BJ (cell line): ENCODE measurements at regions not wholly inside any gene's neighbourhood (a gene's known extent, or its start where the extent isn't known, plus 50 kb on each side); places are given as distances from the start of the nearest gene placed in this dataset.

ENCODE experiments used
- CTCF ChIA-PET: fragments of 350-600 bp; formaldehyde crosslinking; extraction: SDS; loops from one replicate; lab custom pipeline; 2021; ENCODE audit warnings: antibody characterized with exemption, inconsistent platforms; lab: Yijun Ruan, JAX
- POLR2A ChIA-PET: fragments of 300-600 bp; sonication (Branson Sonifier 250); formaldehyde crosslinking; extraction: SDS; loops from one replicate; lab custom pipeline; 2021; ENCODE audit warnings: antibody characterized with exemption; lab: Charles Lee
- DNase-seq: peaks from one replicate; pipeline ENCODE4 v3.0.0-alpha.2; 2011; ENCODE audit warnings: low read depth
- H3K27me3 ChIP-seq: 2 replicates; pipeline ENCODE4 v1.6.0; 2011; ENCODE audit warnings: low read length; ENCODE audit not compliant: control insufficient read depth, insufficient read depth
- H3K36me3 ChIP-seq: 2 replicates; pipeline ENCODE4 v1.5.1; 2011; ENCODE audit warnings: low read length; ENCODE audit not compliant: control insufficient read depth, insufficient read depth
- H3K4me3 ChIP-seq: 2 replicates; pipeline ENCODE4 v1.5.1; 2011; ENCODE audit warnings: low read depth, mild to moderate bottlenecking, control low read depth, low read length
- TF ChIP-seq, protein P1 (sequence below): IDR thresholded peaks from 2 replicates; pipeline ENCODE4 v1.5.1; 2011; ENCODE audit warnings: low read depth, mild to moderate bottlenecking, control low read depth, inconsistent platforms, low read length, moderate library complexity; ENCODE audit not compliant: insufficient read depth

DNA sequence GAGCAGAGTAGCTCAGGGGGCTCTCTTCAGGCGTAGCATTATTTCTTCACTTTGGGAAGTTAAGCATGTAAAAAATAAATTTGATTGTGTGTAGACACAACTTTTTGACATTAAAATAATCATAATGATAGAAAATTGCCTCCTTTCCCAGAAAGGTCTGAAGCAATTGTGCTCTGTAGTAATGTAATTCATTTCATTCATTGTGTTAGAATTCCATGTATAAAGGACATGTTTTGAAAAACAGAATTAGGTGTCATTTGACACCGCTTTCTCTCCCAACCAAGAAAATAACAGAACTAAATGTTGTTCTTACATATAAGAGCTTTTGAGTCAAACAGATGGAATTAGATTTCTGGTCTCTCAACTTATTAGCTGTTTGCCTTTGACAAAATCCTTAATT is 1064.2 kb upstream of the FAM98A start:
- TF ChIP-seq, protein P1, sequence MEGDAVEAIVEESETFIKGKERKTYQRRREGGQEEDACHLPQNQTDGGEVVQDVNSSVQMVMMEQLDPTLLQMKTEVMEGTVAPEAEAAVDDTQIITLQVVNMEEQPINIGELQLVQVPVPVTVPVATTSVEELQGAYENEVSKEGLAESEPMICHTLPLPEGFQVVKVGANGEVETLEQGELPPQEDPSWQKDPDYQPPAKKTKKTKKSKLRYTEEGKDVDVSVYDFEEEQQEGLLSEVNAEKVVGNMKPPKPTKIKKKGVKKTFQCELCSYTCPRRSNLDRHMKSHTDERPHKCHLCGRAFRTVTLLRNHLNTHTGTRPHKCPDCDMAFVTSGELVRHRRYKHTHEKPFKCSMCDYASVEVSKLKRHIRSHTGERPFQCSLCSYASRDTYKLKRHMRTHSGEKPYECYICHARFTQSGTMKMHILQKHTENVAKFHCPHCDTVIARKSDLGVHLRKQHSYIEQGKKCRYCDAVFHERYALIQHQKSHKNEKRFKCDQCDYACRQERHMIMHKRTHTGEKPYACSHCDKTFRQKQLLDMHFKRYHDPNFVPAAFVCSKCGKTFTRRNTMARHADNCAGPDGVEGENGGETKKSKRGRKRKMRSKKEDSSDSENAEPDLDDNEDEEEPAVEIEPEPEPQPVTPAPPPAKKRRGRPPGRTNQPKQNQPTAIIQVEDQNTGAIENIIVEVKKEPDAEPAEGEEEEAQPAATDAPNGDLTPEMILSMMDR, result no peak
- DNase-seq, result no peak
- no peak overlapping the region for H3K4me3 ChIP-seq
- POLR2A ChIA-PET, result no interaction called here
- H3K36me3 ChIP-seq, result no peaks in the 10 kb centered on the region
- CTCF ChIA-PET, result no interaction called here
- H3K27me3 ChIP-seq, result no peaks in the 10 kb centered on the region

DNA sequence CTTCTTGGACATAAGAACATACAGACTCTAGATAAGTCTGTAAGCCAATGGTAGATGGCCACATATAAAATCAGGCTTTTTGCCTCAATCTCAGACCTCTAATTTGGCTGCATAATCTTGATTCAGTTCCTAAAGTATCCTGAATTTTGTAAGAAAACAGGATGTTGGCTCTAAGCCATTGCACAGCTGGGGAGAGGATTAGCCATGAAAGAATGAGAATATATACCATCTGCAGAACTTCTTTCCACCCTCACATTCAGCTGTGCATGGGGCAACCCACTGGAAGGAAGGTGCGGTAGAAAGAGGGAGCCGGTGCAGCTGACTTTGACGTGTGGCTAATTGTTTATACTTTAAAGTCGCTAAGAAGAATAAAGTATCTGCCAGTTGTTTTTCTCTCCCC is 1061.6 kb upstream of the FAM98A start:
- no peak for DNase-seq
- Histone ChIP-seq H3K27me3 (no peaks in the 10 kb centered on the region), H3K4me3 (no peak overlapping the region), H3K36me3 (no peaks in the 10 kb centered on the region)
- TF ChIP-seq, protein P1, result no peak
- ChIA-PET POLR2A (no interaction called here), CTCF (no interaction called here)

DNA sequence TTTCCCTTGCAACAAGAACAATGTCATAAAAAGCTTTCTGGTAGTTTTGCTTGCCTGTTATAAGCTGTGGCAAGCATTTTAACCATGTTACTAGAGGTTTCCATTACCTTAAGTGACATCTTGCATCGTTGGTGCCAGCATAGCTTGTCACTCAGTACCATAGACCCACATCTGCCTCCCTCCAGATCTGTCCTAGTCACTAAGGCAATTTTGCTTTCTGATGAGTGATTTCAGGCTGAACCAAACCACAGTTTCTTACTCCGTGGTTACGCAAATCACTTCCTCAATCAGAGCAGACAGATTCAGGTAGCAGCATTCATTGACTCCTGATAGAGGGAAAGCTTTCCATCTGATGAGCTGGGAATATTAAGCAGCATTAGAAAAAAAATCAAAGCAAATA is 1057.5 kb upstream of the FAM98A start:
- Histone ChIP-seq H3K36me3 (no peaks in the 10 kb centered on the region), H3K4me3 (no peak overlapping the region), H3K27me3 (no peaks in the 10 kb centered on the region)
- TF ChIP-seq, protein P1, result no peak
- CTCF ChIA-PET, result no interaction called here
- DNase-seq, result no peak
- POLR2A ChIA-PET, result no interaction called here

- TF ChIP-seq, protein P1, result no peak
- Histone ChIP-seq H3K36me3 (no peaks in the 10 kb centered on the region), H3K4me3 (no peak overlapping the region), H3K27me3 (no peaks in the 10 kb centered on the region)
- POLR2A ChIA-PET, result no interaction called here
- no peak for DNase-seq
- CTCF ChIA-PET, result no interaction called here
Measured at GRCh38 chr2:34652636-34653035, 1053.5 kb upstream of the FAM98A start.

GRCh38 chr2:34646901-34647300 is 1047.8 kb upstream of the FAM98A start:
- DNase-seq, result no peak
- no peak overlapping the region for H3K4me3 ChIP-seq
- H3K27me3 ChIP-seq, result no peaks in the 10 kb centered on the region
- no peaks in the 10 kb centered on the region for H3K36me3 ChIP-seq
- TF ChIP-seq, protein P1, result no peak
- POLR2A ChIA-PET, result no interaction called here
- CTCF ChIA-PET, result no interaction called here
